Sigmoid colon (tissue), 6 donors: ENCODE measurements at regions not wholly inside any gene's neighbourhood (a gene's known extent, or its start where the extent isn't known, plus 50 kb on each side); places are given as distances from the start of the nearest gene placed in this dataset.

ENCODE experiments used
- DNase-seq: peaks from one replicate; pipeline ENCODE4 v3.0.0-alpha.2; 2019
- H3K27ac ChIP-seq, 4 donors: fragments of 200-600 bp; sonication (generic); one replicate each; pipeline ENCODE4 v1.5.1; 2016 to 2019; ENCODE audit warnings: mild to moderate bottlenecking in 1 of 4
- H3K27me3 ChIP-seq, 3 donors: fragments of 200-600 bp; sonication (generic); one replicate each; pipeline ENCODE4 v1.5.1; 2019; ENCODE audit warnings: mild to moderate bottlenecking in 1 of 3
- H3K36me3 ChIP-seq, 4 donors: fragments of 200-600 bp; sonication (generic); one replicate each; pipeline ENCODE4 v1.5.1; 2016 to 2019
- H3K4me1 ChIP-seq, 4 donors: fragments of 200-600 bp; sonication (generic); one replicate each; pipeline ENCODE4 v1.5.1; 2017 to 2019
- H3K4me3 ChIP-seq, 4 donors: fragments of 200-600 bp; sonication (generic); one replicate each; pipeline ENCODE4 v1.5.1; 2017 to 2019; ENCODE audit warnings: mild to moderate bottlenecking in 2 of 4, moderate library complexity in 1 of 4
- H3K9me3 ChIP-seq, 4 donors: fragments of 200-600 bp in 3 of 4; sonication (generic) in 3 of 4; one replicate each; pipeline versions ENCODE4 v1.5.1 to v1.6.1; 2013 to 2019
- EP300 ChIP-seq, 4 donors: sonication (generic); formaldehyde crosslinking; IDR thresholded peaks; one replicate each; pipeline ENCODE4 v1.6.1; 2017; ENCODE audit warnings: antibody characterized with exemption in 4 of 4
- POLR2A ChIP-seq, 2 donors: fragments of 450-650 bp; IDR thresholded peaks; one replicate each; pipeline ENCODE4 v1.6.1; 2016; ENCODE audit warnings: antibody characterized with exemption in 2 of 2, mild to moderate bottlenecking in 2 of 2, moderate library complexity in 2 of 2
- POLR2AphosphoS5 ChIP-seq, 4 donors: sonication (generic); formaldehyde crosslinking; IDR thresholded peaks; one replicate each; pipeline ENCODE4 v1.6.1; 2017; ENCODE audit warnings: antibody characterized with exemption in 4 of 4
- WGBS, 2 donors: extraction: QIAGEN DNeasy Blood & Tissue Kit; methylation state at CpG; one replicate each; pipeline ENCODE4 v1.1.7; 2013; 5-methylcytosine and 5-hydroxymethylcytosine counted together
- intact Hi-C: fragments of 100-400 bp; cut with DNase I; formaldehyde crosslinking; loops from one replicate; pipeline ENCODE4 v1.15.1; 2023
- TF ChIP-seq, protein P1 (sequence below), 4 experiments: fragments of 450-650 bp in 3 of 4; fragments of 200-600 bp in 1 of 4; IDR thresholded peaks; one replicate each; pipeline ENCODE4 v1.5.1; 2016 to 2019; ENCODE audit warnings: antibody characterized with exemption in 4 of 4, mild to moderate bottlenecking in 3 of 4, moderate library complexity in 2 of 4
- donor health status: healthy with polysubstance abuse.
- donor health status: healthy.

- no peak for TF ChIP-seq POLR2AphosphoS5 (IDR thresholded peaks at IDR 0.05)
- TF ChIP-seq EP300 (IDR thresholded peaks at IDR 0.05), result no peak
- TF ChIP-seq POLR2A (IDR thresholded peaks at IDR 0.05), result no peak
- TF ChIP-seq, protein P1, sequence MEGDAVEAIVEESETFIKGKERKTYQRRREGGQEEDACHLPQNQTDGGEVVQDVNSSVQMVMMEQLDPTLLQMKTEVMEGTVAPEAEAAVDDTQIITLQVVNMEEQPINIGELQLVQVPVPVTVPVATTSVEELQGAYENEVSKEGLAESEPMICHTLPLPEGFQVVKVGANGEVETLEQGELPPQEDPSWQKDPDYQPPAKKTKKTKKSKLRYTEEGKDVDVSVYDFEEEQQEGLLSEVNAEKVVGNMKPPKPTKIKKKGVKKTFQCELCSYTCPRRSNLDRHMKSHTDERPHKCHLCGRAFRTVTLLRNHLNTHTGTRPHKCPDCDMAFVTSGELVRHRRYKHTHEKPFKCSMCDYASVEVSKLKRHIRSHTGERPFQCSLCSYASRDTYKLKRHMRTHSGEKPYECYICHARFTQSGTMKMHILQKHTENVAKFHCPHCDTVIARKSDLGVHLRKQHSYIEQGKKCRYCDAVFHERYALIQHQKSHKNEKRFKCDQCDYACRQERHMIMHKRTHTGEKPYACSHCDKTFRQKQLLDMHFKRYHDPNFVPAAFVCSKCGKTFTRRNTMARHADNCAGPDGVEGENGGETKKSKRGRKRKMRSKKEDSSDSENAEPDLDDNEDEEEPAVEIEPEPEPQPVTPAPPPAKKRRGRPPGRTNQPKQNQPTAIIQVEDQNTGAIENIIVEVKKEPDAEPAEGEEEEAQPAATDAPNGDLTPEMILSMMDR (IDR thresholded peaks at IDR 0.05), result no peak
- Histone ChIP-seq H3K9me3 (no peaks in the 10 kb centered on the region), H3K4me1 (no peaks in the 10 kb centered on the region), H3K27ac (no peak overlapping the region), H3K36me3 (no peaks in the 10 kb centered on the region), H3K27me3 (no peaks in the 10 kb centered on the region), H3K4me3 (no peak overlapping the region)
- no peak for DNase-seq
- intact Hi-C loops, result no loop called here
- WGBS, 2 donors, result 83 to 86% methylated on average over 2 of the region's 2 CpGs
Measured at GRCh38 chr21:27225940-27226339, 259.1 kb upstream of the ADAMTS5 start.

DNA sequence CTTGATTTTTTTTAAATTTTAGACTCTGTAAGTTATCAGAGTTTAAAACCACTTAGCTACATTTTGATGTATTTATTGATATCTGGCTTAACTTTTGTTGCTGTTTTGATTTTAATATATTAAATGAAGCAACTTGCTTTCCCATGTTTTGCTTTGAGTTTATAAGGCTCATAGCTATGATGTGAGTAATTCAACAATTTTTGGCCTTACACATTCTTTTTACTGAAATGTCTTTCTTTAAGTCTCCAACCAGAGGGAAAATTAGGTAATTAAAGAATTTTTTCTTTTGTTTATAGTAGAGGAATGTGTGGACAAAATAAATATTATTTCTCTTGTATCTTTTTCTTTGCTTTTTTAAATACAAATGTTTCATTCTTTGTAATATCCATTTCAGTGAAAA, 258.3 kb upstream of the ADAMTS5 start:
- no peak for DNase-seq
- TF ChIP-seq EP300 (IDR thresholded peaks at IDR 0.05) (no peak), POLR2A (IDR thresholded peaks at IDR 0.05) (no peak), POLR2AphosphoS5 (IDR thresholded peaks at IDR 0.05) (no peak)
- TF ChIP-seq, protein P1 (IDR thresholded peaks at IDR 0.05), result no peak
- no peaks in the 10 kb centered on the region for H3K36me3 ChIP-seq
- no peaks in the 10 kb centered on the region for H3K27me3 ChIP-seq
- no peaks in the 10 kb centered on the region for H3K4me1 ChIP-seq
- H3K27ac ChIP-seq, result no peak overlapping the region
- no peak overlapping the region for H3K4me3 ChIP-seq
- no peaks in the 10 kb centered on the region for H3K9me3 ChIP-seq
- intact Hi-C loops, result no loop called here

- Histone ChIP-seq H3K27me3 (no peaks in the 10 kb centered on the region), H3K9me3 (no peaks in the 10 kb centered on the region), H3K27ac (no peak overlapping the region), H3K36me3 (no peaks in the 10 kb centered on the region), H3K4me1 (no peaks in the 10 kb centered on the region), H3K4me3 (no peak overlapping the region)
- DNase-seq, result no peak
- intact Hi-C loops, result no loop called here
- TF ChIP-seq, protein P1 (IDR thresholded peaks at IDR 0.05), result no peak
Measured at GRCh38 chr21:27224169-27224568, 257.3 kb upstream of the ADAMTS5 start.

GRCh38 chr21:27221077-27221476, 254.2 kb upstream of the ADAMTS5 start:
- Histone ChIP-seq H3K27ac (no peak overlapping the region), H3K36me3 (no peaks in the 10 kb centered on the region), H3K9me3 (no peaks in the 10 kb centered on the region), H3K4me3 (no peak overlapping the region), H3K4me1 (no peaks in the 10 kb centered on the region), H3K27me3 (no peaks in the 10 kb centered on the region)
- 76 to 84% methylated on average over 2 of the region's 2 CpGs for WGBS, 2 donors
- intact Hi-C loops, result no loop called here
- DNase-seq, result no peak
- no peak for TF ChIP-seq POLR2AphosphoS5 (IDR thresholded peaks at IDR 0.05)
- TF ChIP-seq EP300 (IDR thresholded peaks at IDR 0.05), result no peak
- TF ChIP-seq, protein P1 (IDR thresholded peaks at IDR 0.05), result no peak
- TF ChIP-seq POLR2A (IDR thresholded peaks at IDR 0.05), result no peak

DNA sequence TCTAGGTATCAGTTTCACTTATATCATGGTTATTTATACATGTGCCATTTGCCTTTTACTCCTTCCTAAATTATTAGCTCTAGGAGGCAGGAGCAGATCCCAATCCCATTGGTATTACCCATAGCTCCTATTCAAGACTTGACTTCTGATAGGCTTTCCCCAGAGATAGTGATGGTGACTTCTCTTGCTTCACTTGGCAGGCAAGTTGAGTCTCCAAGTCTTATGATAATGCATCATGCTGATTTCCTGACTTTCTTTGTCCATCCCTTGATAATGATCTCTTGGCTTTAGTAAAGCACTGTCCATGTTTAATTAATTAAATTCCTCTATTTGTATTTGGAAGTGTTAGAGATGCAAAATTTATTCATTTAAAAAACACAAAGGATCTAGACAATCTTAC, 253.5 kb upstream of the ADAMTS5 start:
- Histone ChIP-seq H3K36me3 (no peaks in the 10 kb centered on the region), H3K27me3 (no peaks in the 10 kb centered on the region), H3K4me1 (no peaks in the 10 kb centered on the region), H3K9me3 (no peaks in the 10 kb centered on the region), H3K4me3 (no peak overlapping the region), H3K27ac (no peak overlapping the region)
- TF ChIP-seq EP300 (IDR thresholded peaks at IDR 0.05), result no peak
- no peak for TF ChIP-seq POLR2A (IDR thresholded peaks at IDR 0.05)
- TF ChIP-seq POLR2AphosphoS5 (IDR thresholded peaks at IDR 0.05), result no peak
- TF ChIP-seq, protein P1 (IDR thresholded peaks at IDR 0.05), result no peak
- no peak for DNase-seq
- intact Hi-C loops, result no loop called here
